T-cell (primary cell): ENCODE measurements at regions not wholly inside any gene's neighbourhood (a gene's known extent, or its start where the extent isn't known, plus 50 kb on each side); places are given as distances from the start of the nearest gene placed in this dataset.
"Not testable (repeated sequence)": the region's sequence is repeated elsewhere in the genome, so short reads cannot be mapped to it uniquely, and the experiment has no call there.

Experiments used
- ATAC-seq, 4 experiments: fragments of 200-7000 bp in 3 of 4; fragments of 150-1000 bp in 1 of 4; cut with Tn5 transposase; replicated peaks in 1 of 4; 1 replicate in 3 of 4; 2 replicates in 1 of 4; pipeline ENCODE4 v1.10.0; 2021; ENCODE audit warnings: moderate library complexity in 3 of 4, mild to moderate bottlenecking in 2 of 4, moderate number of reproducible peaks in 1 of 4
- CTCF ChIA-PET, 2 donors: fragments of 300-600 bp; sonication (Branson Sonifier 250); formaldehyde crosslinking; loops; one replicate each; lab custom pipeline; 2022; ENCODE audit warnings: antibody characterized with exemption in 2 of 2; lab: Charles Lee
- POLR2A ChIA-PET, 2 donors: fragments of 300-600 bp; sonication (Branson Sonifier 250); formaldehyde crosslinking; loops; one replicate each; lab custom pipeline; 2022; ENCODE audit warnings: antibody characterized with exemption in 2 of 2; lab: Charles Lee
- DNase-seq, 35 experiments: peaks; one replicate each; pipeline versions ENCODE4 v3.0.0 to v3.0.0-alpha.2; 2013 to 2023
- H3K27ac ChIP-seq: one replicate; pipeline ENCODE4 v1.5.1; 2013; ENCODE audit warnings: low read length
- H3K27me3 ChIP-seq, 2 experiments: replicated peaks in 1 of 2; 1 replicate in 1 of 2; 2 replicates in 1 of 2; pipeline versions ENCODE4 v1.6.1 to v1.7.0; 2013; ENCODE audit warnings: low read length in 1 of 2, mixed read lengths in 1 of 2; ENCODE audit not compliant: control insufficient read depth in 2 of 2, insufficient read depth in 2 of 2; ENCODE audit errors: extremely low read depth in 1 of 2
- H3K36me3 ChIP-seq, 2 donors: 1 replicate in 1 of 2; 2 replicates in 1 of 2; pipeline versions ENCODE4 v1.6.1 to v1.7.0; 2013; ENCODE audit warnings: low read length in 1 of 2; ENCODE audit not compliant: control insufficient read depth in 2 of 2, insufficient read depth in 1 of 2; ENCODE audit errors: extremely low read depth in 1 of 2
- H3K4me1 ChIP-seq, 2 experiments: 1 replicate in 1 of 2; 2 replicates in 1 of 2; pipeline versions ENCODE4 v1.6.1 to v1.7.0; 2013; ENCODE audit warnings: low read length in 2 of 2, mixed read lengths in 1 of 2; ENCODE audit not compliant: insufficient read depth in 2 of 2, control insufficient read depth in 1 of 2; ENCODE audit errors: extremely low read depth in 1 of 2
- H3K4me3 ChIP-seq, 2 donors: 1 replicate in 1 of 2; 2 replicates in 1 of 2; pipeline versions ENCODE4 v1.5.1 to v1.7.0; 2013; ENCODE audit warnings: mild to moderate bottlenecking in 2 of 2, low read length in 1 of 2, moderate library complexity in 1 of 2; ENCODE audit not compliant: control insufficient read depth in 1 of 2; ENCODE audit errors: extremely low read depth in 1 of 2
- H3K9me3 ChIP-seq: 2 replicates; pipeline ENCODE4 v1.7.0; 2013
- H3K27ac Mint-ChIP-seq, 2 donors: one replicate each; pipeline ENCODE4 v1.8.0; 2020 to 2021; ENCODE audit warnings: mild to moderate bottlenecking in 2 of 2, mixed read lengths in 2 of 2
- H3K27me3 Mint-ChIP-seq, 2 donors: one replicate each; pipeline ENCODE4 v1.8.0; 2021 to 2022; ENCODE audit warnings: mixed read lengths in 2 of 2
- H3K36me3 Mint-ChIP-seq: one replicate; pipeline ENCODE4 v1.8.0; 2021; ENCODE audit warnings: mixed read lengths
- H3K4me1 Mint-ChIP-seq, 3 donors: one replicate each; pipeline ENCODE4 v1.8.0; 2020 to 2022; ENCODE audit warnings: mixed read lengths in 3 of 3, mild to moderate bottlenecking in 1 of 3
- H3K4me3 Mint-ChIP-seq, 3 donors: one replicate each; pipeline ENCODE4 v1.8.0; 2020 to 2022; ENCODE audit warnings: mild to moderate bottlenecking in 3 of 3, mixed read lengths in 3 of 3, moderate library complexity in 3 of 3
- H3K9me3 Mint-ChIP-seq, 3 donors: one replicate each; pipeline ENCODE4 v1.8.0; 2020 to 2022; ENCODE audit warnings: mixed read lengths in 3 of 3
- WGBS: methylation state at CpG from one replicate; pipeline ENCODE4 v1.1.5; 2013; ENCODE audit warnings: missing lambda C conversion rate; ENCODE audit not compliant: insufficient coverage; 5-methylcytosine and 5-hydroxymethylcytosine counted together

GRCh38 chr6:66522864-66523263 is 815.8 kb upstream of the EYS start:
- no peak for ATAC-seq
- Mint-ChIP-seq H3K36me3 (no peaks in the 10 kb centered on the region), H3K27me3 (no peaks in the 10 kb centered on the region), H3K27ac (no peak overlapping the region), H3K4me3 (no peak overlapping the region), H3K4me1 (no peaks in the 10 kb centered on the region), H3K9me3 (peaks cover 10 to 17% (median 10%) of the 10 kb centered on the region in 3 donors)
- Histone ChIP-seq H3K9me3 (no peaks in the 10 kb centered on the region), H3K36me3 (no peaks in the 10 kb centered on the region), H3K4me1 (no peaks in the 10 kb centered on the region), H3K27ac (no peak overlapping the region), H3K4me3 (no peak overlapping the region), H3K27me3 (no peaks in the 10 kb centered on the region)
- no CpG with 5 or more reads among the region's 2 CpGs for WGBS
- no peak for DNase-seq
- ChIA-PET POLR2A (no interaction called here), CTCF (no interaction called here)

DNA sequence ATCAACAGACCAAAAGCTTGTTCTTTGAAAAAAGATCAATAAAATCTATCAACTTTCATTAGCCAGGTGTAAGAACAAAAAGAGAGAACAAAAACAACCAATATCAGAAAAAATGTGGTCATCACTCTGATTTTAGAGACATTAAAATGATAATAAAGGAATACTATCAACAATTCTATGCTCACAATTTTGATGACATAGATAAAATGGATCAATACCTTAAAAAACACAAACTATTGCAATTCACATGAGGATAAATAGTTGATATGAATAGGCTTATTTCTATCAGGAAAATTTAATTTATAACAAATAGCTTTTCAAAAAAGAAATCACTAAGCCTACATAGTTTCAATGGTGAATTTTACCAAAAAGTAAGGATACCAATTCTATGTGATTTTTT is 809.4 kb upstream of the EYS start:
- Mint-ChIP-seq H3K27ac (no peak overlapping the region), H3K9me3 (peaks cover 0 to 14% (median 14%) of the 10 kb centered on the region in 3 donors), H3K36me3 (no peaks in the 10 kb centered on the region), H3K4me1 (no peaks in the 10 kb centered on the region), H3K27me3 (no peaks in the 10 kb centered on the region), H3K4me3 (no peak overlapping the region)
- Histone ChIP-seq H3K27ac (no peak overlapping the region), H3K4me1 (no peaks in the 10 kb centered on the region), H3K36me3 (no peaks in the 10 kb centered on the region), H3K27me3 (no peaks in the 10 kb centered on the region), H3K4me3 (no peak overlapping the region), H3K9me3 (no peaks in the 10 kb centered on the region)
- ATAC-seq (no peak), DNase-seq (no peak)
- ChIA-PET CTCF (no interaction called here), POLR2A (interaction anchor here in 1 of 2 donors (0.6 kb wide), 1 partner anchor 1508 kb away, joined by 3 read pairs; no protein-coding TSS in a partner anchor)

- no CpG with 5 or more reads among the region's 3 CpGs for WGBS
These were observed 801.4 kb upstream of the EYS start for GRCh38 chr6:66508433-66508832.

DNA sequence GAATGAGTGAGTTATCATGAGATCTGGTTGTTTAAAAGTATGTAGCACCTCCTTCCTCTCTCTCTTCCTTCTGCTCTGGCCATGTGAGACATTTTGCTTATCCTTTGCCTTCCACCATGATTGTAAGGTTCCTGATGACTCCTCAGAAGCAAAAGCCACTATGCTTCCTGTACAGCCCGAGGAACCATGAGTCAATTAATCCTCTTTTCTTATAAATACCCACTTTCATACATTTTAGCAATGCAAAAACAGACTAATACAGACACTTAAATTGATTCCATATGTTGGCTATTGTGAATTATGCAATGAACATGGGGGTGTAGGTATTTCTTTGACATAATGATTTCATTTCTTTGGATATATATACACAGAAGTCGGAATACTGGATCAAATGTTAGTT is 792.8 kb upstream of the EYS start:
- H3K4me3 ChIP-seq, result no peak overlapping the region
- no peak for ATAC-seq
- no peak overlapping the region for H3K4me3 Mint-ChIP-seq
- no peaks in the 10 kb centered on the region for H3K27me3 ChIP-seq
- no peaks in the 10 kb centered on the region for H3K4me1 Mint-ChIP-seq
- no peak for DNase-seq
- no CpG with 5 or more reads among the region's 2 CpGs for WGBS
- ChIA-PET CTCF (no interaction called here), POLR2A (no interaction called here)
- no peaks in the 10 kb centered on the region for H3K9me3 ChIP-seq
- peaks cover 10 to 16% (median 12%) of the 10 kb centered on the region in 3 donors for H3K9me3 Mint-ChIP-seq
- H3K27me3 Mint-ChIP-seq, result no peaks in the 10 kb centered on the region
- no peak overlapping the region for H3K27ac ChIP-seq
- no peaks in the 10 kb centered on the region for H3K36me3 ChIP-seq
- no peaks in the 10 kb centered on the region for H3K36me3 Mint-ChIP-seq
- H3K27ac Mint-ChIP-seq, result no peak overlapping the region
- H3K4me1 ChIP-seq, result no peaks in the 10 kb centered on the region

More at GRCh38 chr6:66508433-66508832, 801.4 kb upstream of the EYS start:
- DNase-seq (no peak), ATAC-seq (no peak)
- Mint-ChIP-seq H3K36me3 (no peaks in the 10 kb centered on the region), H3K4me1 (no peaks in the 10 kb centered on the region), H3K4me3 (no peak overlapping the region), H3K27me3 (no peaks in the 10 kb centered on the region), H3K9me3 (peaks cover 12 to 26% (median 22%) of the 10 kb centered on the region in 3 donors), H3K27ac (no peak overlapping the region)
- ChIA-PET POLR2A (no interaction called here), CTCF (interaction anchor here in 1 of 2 donors (0.7 kb wide), 1 partner anchor 94 kb away, joined by 3 read pairs; no protein-coding TSS in a partner anchor)
- Histone ChIP-seq H3K27ac (no peak overlapping the region), H3K4me1 (no peaks in the 10 kb centered on the region), H3K27me3 (no peaks in the 10 kb centered on the region), H3K36me3 (no peaks in the 10 kb centered on the region), H3K9me3 (no peaks in the 10 kb centered on the region), H3K4me3 (no peak overlapping the region)

- no peak overlapping the region for H3K4me3 Mint-ChIP-seq
- no peaks in the 10 kb centered on the region for H3K4me1 Mint-ChIP-seq
- H3K36me3 ChIP-seq, result no peaks in the 10 kb centered on the region
- no peaks in the 10 kb centered on the region for H3K36me3 Mint-ChIP-seq
- no peak overlapping the region for H3K27ac Mint-ChIP-seq
- CTCF ChIA-PET, result no interaction called here
- H3K27ac ChIP-seq, result no peak overlapping the region
- ATAC-seq, result no peak
- H3K4me3 ChIP-seq, result no peak overlapping the region
- no peaks in the 10 kb centered on the region for H3K4me1 ChIP-seq
- no peaks in the 10 kb centered on the region for H3K9me3 ChIP-seq
- no peaks in the 10 kb centered on the region for H3K27me3 Mint-ChIP-seq
- no CpG with 5 or more reads among the region's 2 CpGs for WGBS
- peaks cover 9 to 17% (median 15%) of the 10 kb centered on the region in 3 donors for H3K9me3 Mint-ChIP-seq
- no peak for DNase-seq
- no peaks in the 10 kb centered on the region for H3K27me3 ChIP-seq
- POLR2A ChIA-PET, result no interaction called here
These were observed 789.6 kb upstream of the EYS start for GRCh38 chr6:66496659-66497058.

DNA sequence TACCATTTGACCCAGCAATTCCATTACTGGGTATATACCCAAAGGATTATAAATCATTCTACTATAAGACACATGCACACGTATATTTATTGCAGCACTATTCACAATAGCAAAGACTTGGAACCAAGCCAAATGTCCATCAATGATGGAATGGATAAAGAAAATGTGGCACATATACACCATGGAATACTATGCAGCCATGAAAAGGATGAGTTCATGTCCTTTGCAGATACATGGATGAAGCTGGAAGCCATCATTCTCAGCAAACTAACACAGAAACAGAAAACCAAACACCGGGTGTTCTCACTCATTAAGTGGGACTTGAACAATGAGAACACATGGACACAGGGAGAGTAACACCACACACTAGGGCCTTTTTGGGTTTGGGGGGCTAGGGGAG is 787.6 kb upstream of the EYS start:
- ATAC-seq, CTCF ChIA-PET, DNase-seq, H3K36me3 ChIP-seq, H3K9me3 ChIP-seq, H3K4me1 ChIP-seq, H3K27me3 ChIP-seq, H3K4me3 Mint-ChIP-seq, H3K27ac ChIP-seq, H3K4me1 Mint-ChIP-seq, H3K27me3 Mint-ChIP-seq, H3K36me3 Mint-ChIP-seq, POLR2A ChIA-PET, H3K27ac Mint-ChIP-seq, H3K4me3 ChIP-seq: not testable (repeated sequence)
- no CpG with 5 or more reads among the region's 2 CpGs for WGBS
- peaks cover 11 to 25% (median 16%) of the 10 kb centered on the region in 3 donors for H3K9me3 Mint-ChIP-seq
